Liver (tissue), 7 donors: ENCODE measurements at regions not wholly inside any gene's neighbourhood (a gene's known extent, or its start where the extent isn't known, plus 50 kb on each side); places are given as distances from the start of the nearest gene placed in this dataset.

Experiments used
- DNase-seq: peaks from one replicate; pipeline ENCODE4 v3.0.0-alpha.2; 2017; ENCODE audit warnings: low spot score
- H3K27ac ChIP-seq, 2 donors: one replicate each; pipeline ENCODE4 v1.7.0; 2013; ENCODE audit warnings: inconsistent platforms in 2 of 2, low read length in 2 of 2, control low read depth in 1 of 2, low read depth in 1 of 2, mild to moderate bottlenecking in 1 of 2
- H3K27me3 ChIP-seq, 4 donors: one replicate each; pipeline versions ENCODE4 v1.6.1 to v1.7.0; 2013; ENCODE audit warnings: low read length in 3 of 4, inconsistent platforms in 1 of 4, mild to moderate bottlenecking in 1 of 4, moderate library complexity in 1 of 4; ENCODE audit not compliant: control insufficient read depth in 4 of 4, insufficient read depth in 4 of 4
- H3K36me3 ChIP-seq, 4 donors: one replicate each; pipeline versions ENCODE4 v1.6.1 to v1.7.0; 2013; ENCODE audit warnings: low read length in 3 of 4, mild to moderate bottlenecking in 3 of 4, low read depth in 1 of 4, moderate library complexity in 1 of 4; ENCODE audit not compliant: control insufficient read depth in 4 of 4, insufficient read depth in 3 of 4
- H3K4me1 ChIP-seq, 4 donors: one replicate each; pipeline versions ENCODE4 v1.6.1 to v1.7.0; 2013; ENCODE audit warnings: low read length in 3 of 4, mild to moderate bottlenecking in 3 of 4, moderate library complexity in 1 of 4; ENCODE audit not compliant: control insufficient read depth in 4 of 4, insufficient read depth in 4 of 4
- H3K4me3 ChIP-seq, 3 donors: one replicate each; pipeline versions ENCODE4 v1.6.1 to v1.7.0; 2013; ENCODE audit warnings: low read length in 3 of 3, control low read depth in 1 of 3, low read depth in 1 of 3, mild to moderate bottlenecking in 1 of 3
- H3K9ac ChIP-seq, 2 donors: one replicate each; pipeline ENCODE4 v1.7.0; 2013; ENCODE audit warnings: low read length in 2 of 2, mild to moderate bottlenecking in 2 of 2, moderate library complexity in 2 of 2, control low read depth in 1 of 2, low read depth in 1 of 2
- H3K9me3 ChIP-seq, 4 donors: one replicate each; pipeline versions ENCODE4 v1.6.1 to v1.7.0; 2013; ENCODE audit warnings: low read length in 3 of 4; ENCODE audit not compliant: control insufficient read depth in 4 of 4
- ATF3 ChIP-seq: IDR thresholded peaks from 2 replicates; pipeline ENCODE4 v1.6.1; 2016; ENCODE audit warnings: antibody characterized with exemption
- FOXA1 ChIP-seq: IDR thresholded peaks from 2 replicates; pipeline ENCODE4 v1.6.1; 2016; ENCODE audit warnings: antibody characterized with exemption
- FOXA2 ChIP-seq: IDR thresholded peaks from 2 replicates; pipeline ENCODE4 v1.6.1; 2016; ENCODE audit warnings: antibody characterized with exemption
- GABPA ChIP-seq, 2 donors: IDR thresholded peaks in 1 of 2; conservative IDR thresholded peaks in 1 of 2; 2 replicates each; pipeline ENCODE4 v1.6.1; 2016; ENCODE audit warnings: antibody characterized with exemption in 2 of 2, mild to moderate bottlenecking in 1 of 2, moderate library complexity in 1 of 2
- HNF4A ChIP-seq, 2 donors: conservative IDR thresholded peaks; 2 replicates each; pipeline ENCODE4 v1.6.1; 2016; ENCODE audit warnings: antibody characterized with exemption in 2 of 2, mild to moderate bottlenecking in 2 of 2
- HNF4G ChIP-seq: IDR thresholded peaks from 2 replicates; pipeline ENCODE4 v1.6.1; 2016; ENCODE audit warnings: antibody characterized with exemption
- JUND ChIP-seq, 2 donors: IDR thresholded peaks; 2 replicates each; pipeline ENCODE4 v1.6.1; 2016; ENCODE audit warnings: antibody characterized with exemption in 2 of 2
- NR2F2 ChIP-seq: IDR thresholded peaks from 2 replicates; pipeline ENCODE4 v1.6.1; 2016; ENCODE audit warnings: antibody characterized with exemption
- RAD21 ChIP-seq, 2 donors: IDR thresholded peaks; 2 replicates each; pipeline ENCODE4 v1.6.1; 2016; ENCODE audit warnings: antibody characterized with exemption in 2 of 2, mild to moderate bottlenecking in 2 of 2
- RXRA ChIP-seq, 2 donors: IDR thresholded peaks; 2 replicates each; pipeline ENCODE4 v1.6.1; 2017 to 2018; ENCODE audit warnings: antibody characterized with exemption in 2 of 2, mild to moderate bottlenecking in 1 of 2
- SP1 ChIP-seq: IDR thresholded peaks from 2 replicates; pipeline ENCODE4 v1.6.1; 2018; ENCODE audit warnings: antibody characterized with exemption, mild to moderate bottlenecking
- TAF1 ChIP-seq: conservative IDR thresholded peaks from 2 replicates; pipeline ENCODE4 v1.6.1; 2016; ENCODE audit warnings: antibody characterized with exemption, mild to moderate bottlenecking
- YY1 ChIP-seq: IDR thresholded peaks from 2 replicates; pipeline ENCODE4 v1.6.1; 2016; ENCODE audit warnings: antibody characterized with exemption, mild to moderate bottlenecking
- ZBTB33 ChIP-seq: IDR thresholded peaks from 2 replicates; pipeline ENCODE4 v1.6.1; 2016; ENCODE audit warnings: antibody characterized with exemption
- WGBS: extraction: QIAGEN DNeasy Blood & Tissue Kit; methylation state at CpG from one replicate; pipeline ENCODE4 v1.1.7; 2013; 5-methylcytosine and 5-hydroxymethylcytosine counted together
- TF ChIP-seq, protein P1 (sequence below): IDR thresholded peaks from 2 replicates; pipeline ENCODE4 v1.6.1; 2016; ENCODE audit warnings: antibody characterized with exemption, mild to moderate bottlenecking
- TF ChIP-seq, protein P2 (sequence below): IDR thresholded peaks from 2 replicates; pipeline ENCODE4 v1.6.1; 2016; ENCODE audit warnings: antibody characterized with exemption
- donor health status: healthy.
- donor health status: healthy.
- donor health status: healthy.
- donor health status: healthy.

DNA sequence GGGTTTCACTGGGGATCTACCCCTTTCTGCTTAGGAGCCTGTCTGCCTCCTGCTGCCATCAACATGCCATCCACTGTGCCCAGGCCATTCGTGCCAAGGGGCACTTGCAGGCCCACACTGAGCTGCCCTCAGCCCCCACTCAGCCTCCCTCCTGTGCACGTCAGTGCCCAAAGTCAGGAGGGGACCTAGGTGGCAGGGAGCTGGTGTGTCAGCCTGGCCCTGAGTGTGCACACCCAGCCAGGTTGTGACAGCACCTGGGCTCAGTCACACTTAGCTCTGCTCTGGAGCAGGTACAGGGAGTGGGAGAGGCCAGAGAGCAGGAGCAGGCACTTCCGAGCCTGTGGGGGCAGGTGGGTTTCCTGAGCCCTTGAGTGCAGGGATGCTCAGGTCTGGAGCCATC is 63.6 kb upstream of the SYNCRIP start:
- H3K9ac ChIP-seq: no peak overlapping the region
- no peaks in the 10 kb centered on the region for H3K4me1 ChIP-seq
- H3K9me3 ChIP-seq: no peaks in the 10 kb centered on the region
- no peak overlapping the region for H3K4me3 ChIP-seq
- DNase-seq: no peak
- no peak for TF ChIP-seq ZBTB33
- no peak for TF ChIP-seq SP1
- no peaks in the 10 kb centered on the region for H3K36me3 ChIP-seq
- WGBS: 81% methylated on average over 3 of the region's 3 CpGs
- H3K27me3 ChIP-seq: no peaks in the 10 kb centered on the region
- no peak overlapping the region for H3K27ac ChIP-seq

- H3K9me3 ChIP-seq: no peaks in the 10 kb centered on the region
- H3K4me3 ChIP-seq: no peak overlapping the region
- 75% methylated on average over 8 of the region's 8 CpGs for WGBS
- H3K36me3 ChIP-seq: no peaks in the 10 kb centered on the region
- H3K9ac ChIP-seq: no peak overlapping the region
- DNase-seq: no peak
- no peak for TF ChIP-seq GABPA (IDR thresholded peaks at IDR 0.05 in 1 of 2, conservative IDR thresholded peaks at IDR 0.05 in 1 of 2)
- TF ChIP-seq HNF4A (conservative IDR thresholded peaks at IDR 0.05): no peak
- TF ChIP-seq NR2F2: no peak
- TF ChIP-seq, protein P1, sequence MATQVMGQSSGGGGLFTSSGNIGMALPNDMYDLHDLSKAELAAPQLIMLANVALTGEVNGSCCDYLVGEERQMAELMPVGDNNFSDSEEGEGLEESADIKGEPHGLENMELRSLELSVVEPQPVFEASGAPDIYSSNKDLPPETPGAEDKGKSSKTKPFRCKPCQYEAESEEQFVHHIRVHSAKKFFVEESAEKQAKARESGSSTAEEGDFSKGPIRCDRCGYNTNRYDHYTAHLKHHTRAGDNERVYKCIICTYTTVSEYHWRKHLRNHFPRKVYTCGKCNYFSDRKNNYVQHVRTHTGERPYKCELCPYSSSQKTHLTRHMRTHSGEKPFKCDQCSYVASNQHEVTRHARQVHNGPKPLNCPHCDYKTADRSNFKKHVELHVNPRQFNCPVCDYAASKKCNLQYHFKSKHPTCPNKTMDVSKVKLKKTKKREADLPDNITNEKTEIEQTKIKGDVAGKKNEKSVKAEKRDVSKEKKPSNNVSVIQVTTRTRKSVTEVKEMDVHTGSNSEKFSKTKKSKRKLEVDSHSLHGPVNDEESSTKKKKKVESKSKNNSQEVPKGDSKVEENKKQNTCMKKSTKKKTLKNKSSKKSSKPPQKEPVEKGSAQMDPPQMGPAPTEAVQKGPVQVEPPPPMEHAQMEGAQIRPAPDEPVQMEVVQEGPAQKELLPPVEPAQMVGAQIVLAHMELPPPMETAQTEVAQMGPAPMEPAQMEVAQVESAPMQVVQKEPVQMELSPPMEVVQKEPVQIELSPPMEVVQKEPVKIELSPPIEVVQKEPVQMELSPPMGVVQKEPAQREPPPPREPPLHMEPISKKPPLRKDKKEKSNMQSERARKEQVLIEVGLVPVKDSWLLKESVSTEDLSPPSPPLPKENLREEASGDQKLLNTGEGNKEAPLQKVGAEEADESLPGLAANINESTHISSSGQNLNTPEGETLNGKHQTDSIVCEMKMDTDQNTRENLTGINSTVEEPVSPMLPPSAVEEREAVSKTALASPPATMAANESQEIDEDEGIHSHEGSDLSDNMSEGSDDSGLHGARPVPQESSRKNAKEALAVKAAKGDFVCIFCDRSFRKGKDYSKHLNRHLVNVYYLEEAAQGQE: no peak
- no peak for TF ChIP-seq FOXA2
- no peak for TF ChIP-seq TAF1
- no peak for TF ChIP-seq FOXA1
- TF ChIP-seq SP1: no peak
- TF ChIP-seq JUND (IDR thresholded peaks at IDR 0.05): no peak
- no peak for TF ChIP-seq YY1
- no peak overlapping the region for H3K27ac ChIP-seq
- H3K27me3 ChIP-seq: no peaks in the 10 kb centered on the region
- H3K4me1 ChIP-seq: no peaks in the 10 kb centered on the region
These were observed 62.5 kb upstream of the SYNCRIP start for GRCh38 chr6:85705220-85705619.

DNA sequence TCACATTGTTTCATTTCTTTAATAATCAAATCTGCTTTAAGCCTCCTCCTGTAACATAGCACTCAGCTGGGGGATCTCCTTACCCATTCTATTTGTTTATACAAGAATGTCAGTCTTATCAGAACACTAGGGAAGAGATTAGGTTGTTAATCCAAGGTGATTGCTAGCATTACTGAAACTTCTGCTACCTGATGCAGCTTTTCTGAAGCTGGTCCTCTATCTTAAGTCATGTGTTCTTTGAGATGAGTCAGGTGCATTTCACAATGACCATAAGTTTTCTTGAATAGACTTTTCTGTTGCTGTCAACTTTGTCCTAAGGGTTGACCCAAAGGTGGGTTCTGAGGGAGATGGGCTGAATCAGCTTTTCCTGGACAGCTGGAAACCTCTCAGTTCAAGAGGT is 60.7 kb upstream of the SYNCRIP start:
- Histone ChIP-seq H3K4me3 (no peak overlapping the region), H3K9me3 (no peaks in the 10 kb centered on the region), H3K4me1 (no peaks in the 10 kb centered on the region), H3K27me3 (no peaks in the 10 kb centered on the region), H3K27ac (no peak overlapping the region), H3K9ac (no peak overlapping the region), H3K36me3 (no peaks in the 10 kb centered on the region)
- DNase-seq: no peak
- TF ChIP-seq ZBTB33 (no peak), FOXA2 (no peak), HNF4G (no peak), RAD21 (IDR thresholded peaks at IDR 0.05) (no peak), GABPA (IDR thresholded peaks at IDR 0.05 in 1 of 2, conservative IDR thresholded peaks at IDR 0.05 in 1 of 2) (no peak), FOXA1 (no peak), SP1 (no peak), JUND (IDR thresholded peaks at IDR 0.05) (no peak), YY1 (no peak), ATF3 (no peak), RXRA (IDR thresholded peaks at IDR 0.05) (no peak)
- TF ChIP-seq, protein P2, sequence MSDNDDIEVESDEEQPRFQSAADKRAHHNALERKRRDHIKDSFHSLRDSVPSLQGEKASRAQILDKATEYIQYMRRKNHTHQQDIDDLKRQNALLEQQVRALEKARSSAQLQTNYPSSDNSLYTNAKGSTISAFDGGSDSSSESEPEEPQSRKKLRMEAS: no peak
- TF ChIP-seq, protein P1: no peak
